Liver (tissue), 8 donors: ENCODE measurements at regions not wholly inside any gene's neighbourhood (a gene's known extent, or its start where the extent isn't known, plus 50 kb on each side); places are given as distances from the start of the nearest gene placed in this dataset.

Experiments
- DNase-seq: peaks from one replicate; pipeline ENCODE4 v3.0.0-alpha.2; 2017; ENCODE audit warnings: low spot score
- H3K27ac ChIP-seq, 2 donors: one replicate each; pipeline ENCODE4 v1.7.0; 2013; ENCODE audit warnings: inconsistent platforms in 2 of 2, low read length in 2 of 2, control low read depth in 1 of 2, low read depth in 1 of 2, mild to moderate bottlenecking in 1 of 2
- H3K27me3 ChIP-seq, 4 donors: one replicate each; pipeline versions ENCODE4 v1.6.1 to v1.7.0; 2013; ENCODE audit warnings: low read length in 3 of 4, inconsistent platforms in 1 of 4, mild to moderate bottlenecking in 1 of 4, moderate library complexity in 1 of 4; ENCODE audit not compliant: control insufficient read depth in 4 of 4, insufficient read depth in 4 of 4
- H3K36me3 ChIP-seq, 4 donors: one replicate each; pipeline versions ENCODE4 v1.6.1 to v1.7.0; 2013; ENCODE audit warnings: low read length in 3 of 4, mild to moderate bottlenecking in 3 of 4, low read depth in 1 of 4, moderate library complexity in 1 of 4; ENCODE audit not compliant: control insufficient read depth in 4 of 4, insufficient read depth in 3 of 4
- H3K4me1 ChIP-seq, 4 donors: one replicate each; pipeline versions ENCODE4 v1.6.1 to v1.7.0; 2013; ENCODE audit warnings: low read length in 3 of 4, mild to moderate bottlenecking in 3 of 4, moderate library complexity in 1 of 4; ENCODE audit not compliant: control insufficient read depth in 4 of 4, insufficient read depth in 4 of 4
- H3K4me3 ChIP-seq, 3 donors: one replicate each; pipeline versions ENCODE4 v1.6.1 to v1.7.0; 2013; ENCODE audit warnings: low read length in 3 of 3, control low read depth in 1 of 3, low read depth in 1 of 3, mild to moderate bottlenecking in 1 of 3
- H3K9ac ChIP-seq, 2 donors: one replicate each; pipeline ENCODE4 v1.7.0; 2013; ENCODE audit warnings: low read length in 2 of 2, mild to moderate bottlenecking in 2 of 2, moderate library complexity in 2 of 2, control low read depth in 1 of 2, low read depth in 1 of 2
- H3K9me3 ChIP-seq, 4 donors: one replicate each; pipeline versions ENCODE4 v1.6.1 to v1.7.0; 2013; ENCODE audit warnings: low read length in 3 of 4; ENCODE audit not compliant: control insufficient read depth in 4 of 4
- ATF3 ChIP-seq: IDR thresholded peaks from 2 replicates; pipeline ENCODE4 v1.6.1; 2016; ENCODE audit warnings: antibody characterized with exemption
- CTCF ChIP-seq: fragments of 150-350 bp; IDR thresholded peaks from 2 replicates; pipeline ENCODE4 v1.5.1; 2017; ENCODE audit warnings: improper control_type of control experiment, low read depth, low read length; ENCODE audit not compliant: missing input control
- EGR1 ChIP-seq, 2 donors: IDR thresholded peaks; 2 replicates each; pipeline ENCODE4 v1.6.1; 2016 to 2018; ENCODE audit warnings: antibody characterized with exemption in 2 of 2, low read depth in 2 of 2
- FOXA2 ChIP-seq: IDR thresholded peaks from 2 replicates; pipeline ENCODE4 v1.6.1; 2016; ENCODE audit warnings: antibody characterized with exemption
- HNF4A ChIP-seq, 2 donors: conservative IDR thresholded peaks; 2 replicates each; pipeline ENCODE4 v1.6.1; 2016; ENCODE audit warnings: antibody characterized with exemption in 2 of 2, mild to moderate bottlenecking in 2 of 2
- JUND ChIP-seq, 2 donors: IDR thresholded peaks; 2 replicates each; pipeline ENCODE4 v1.6.1; 2016; ENCODE audit warnings: antibody characterized with exemption in 2 of 2
- MAX ChIP-seq: IDR thresholded peaks from 2 replicates; pipeline ENCODE4 v1.6.1; 2016; ENCODE audit warnings: antibody characterized with exemption
- NR2F2 ChIP-seq: IDR thresholded peaks from 2 replicates; pipeline ENCODE4 v1.6.1; 2016; ENCODE audit warnings: antibody characterized with exemption
- REST ChIP-seq: IDR thresholded peaks from 2 replicates; pipeline ENCODE4 v1.6.1; 2016; ENCODE audit warnings: antibody characterized with exemption, mild to moderate bottlenecking
- RXRA ChIP-seq, 2 donors: IDR thresholded peaks; 2 replicates each; pipeline ENCODE4 v1.6.1; 2017 to 2018; ENCODE audit warnings: antibody characterized with exemption in 2 of 2, mild to moderate bottlenecking in 1 of 2
- TAF1 ChIP-seq: conservative IDR thresholded peaks from 2 replicates; pipeline ENCODE4 v1.6.1; 2016; ENCODE audit warnings: antibody characterized with exemption, mild to moderate bottlenecking
- YY1 ChIP-seq: IDR thresholded peaks from 2 replicates; pipeline ENCODE4 v1.6.1; 2016; ENCODE audit warnings: antibody characterized with exemption, mild to moderate bottlenecking
- ZBTB33 ChIP-seq: IDR thresholded peaks from 2 replicates; pipeline ENCODE4 v1.6.1; 2016; ENCODE audit warnings: antibody characterized with exemption
- WGBS: extraction: QIAGEN DNeasy Blood & Tissue Kit; methylation state at CpG from one replicate; pipeline ENCODE4 v1.1.7; 2013; 5-methylcytosine and 5-hydroxymethylcytosine counted together
- donor health status: healthy.
- donor health status: healthy.
- donor health status: healthy.
- donor health status: healthy.
- donor health status: healthy.

- DNase-seq: no peak
- 57% methylated on average over 5 of the region's 5 CpGs for WGBS
- no peaks in the 10 kb centered on the region for H3K4me1 ChIP-seq
- H3K9ac ChIP-seq: no peak overlapping the region
- no peak overlapping the region for H3K4me3 ChIP-seq
- H3K9me3 ChIP-seq: no peaks in the 10 kb centered on the region
- H3K27ac ChIP-seq: no peak overlapping the region
- H3K27me3 ChIP-seq: no peaks in the 10 kb centered on the region
- no peaks in the 10 kb centered on the region for H3K36me3 ChIP-seq
- TF ChIP-seq REST (no peak), ZBTB33 (no peak), ATF3 (no peak), EGR1 (IDR thresholded peaks at IDR 0.05; ENCODE audit: low read depth in 2 of 2) (no peak), RXRA (IDR thresholded peaks at IDR 0.05) (no peak), HNF4A (conservative IDR thresholded peaks at IDR 0.05) (no peak), YY1 (no peak), FOXA2 (no peak), TAF1 (no peak), CTCF (no peak), MAX (no peak), JUND (IDR thresholded peaks at IDR 0.05) (no peak)
These were observed 480.8 kb upstream of the TECRL start for GRCh38 chr4:64889906-64890610.

- Histone ChIP-seq H3K27ac (no peak overlapping the region), H3K4me3 (no peak overlapping the region), H3K9me3 (no peaks in the 10 kb centered on the region), H3K9ac (no peak overlapping the region), H3K27me3 (no peaks in the 10 kb centered on the region), H3K4me1 (no peaks in the 10 kb centered on the region), H3K36me3 (no peaks in the 10 kb centered on the region)
- WGBS: 65% methylated on average over 5 of the region's 5 CpGs
- DNase-seq: no peak
- TF ChIP-seq TAF1: no peak
- TF ChIP-seq REST: no peak
- TF ChIP-seq NR2F2: no peak
These were observed 474.0 kb upstream of the TECRL start for GRCh38 chr4:64883087-64883807.
